ENCODE measurements at regions not wholly inside any gene's neighbourhood (a gene's known extent, or its start where the extent isn't known, plus 50 kb on each side); places are given as distances from the start of the nearest gene placed in this dataset.
A peak's percentile ranks its signal among the peaks of the same experiment; 100 is the strongest.
"Not testable (repeated sequence)": the region's sequence is repeated elsewhere in the genome, so short reads cannot be mapped to it uniquely, and the experiment has no call there.

- H3K36me3 ChIP-seq (ENCODE audit: control insufficient read depth, insufficient read depth, low read length) = no peaks in the 10 kb centered on the region
- no peaks in the 10 kb centered on the region for H3K4me1 ChIP-seq (ENCODE audit: control insufficient read depth, extremely low read depth, insufficient read depth, low read length)
- DNase-seq (ENCODE audit: low read depth in 2 of 2) = no peak
- no peaks in the 10 kb centered on the region for H3K27me3 ChIP-seq (ENCODE audit: control insufficient read depth, insufficient read depth, low read length)
- H4K20me1 ChIP-seq (ENCODE audit: control insufficient read depth, extremely low read depth, insufficient read depth, low read length) = no peaks in the 10 kb centered on the region
- H2AFZ ChIP-seq (ENCODE audit: low read length) = no peak overlapping the region
- no peaks in the 10 kb centered on the region for H3K79me2 ChIP-seq (ENCODE audit: control insufficient read depth, insufficient read depth, low read length)
- no peak overlapping the region for H3K27ac ChIP-seq (ENCODE audit: insufficient read depth, low read length)
- no peak for TF ChIP-seq EZH2 (IDR thresholded peaks at IDR 0.05; ENCODE audit: low read length, missing control alignments)
- no peak for TF ChIP-seq CTCF (conservative IDR thresholded peaks at IDR 0.05 in 1 of 2, IDR thresholded peaks at IDR 0.05 in 1 of 2; ENCODE audit: low read depth in 1 of 2, low read length in 2 of 2)
- H3K9ac ChIP-seq (ENCODE audit: insufficient read depth, low read length) = no peak overlapping the region
- H3K4me2 ChIP-seq (ENCODE audit: extremely low read depth, insufficient read depth, low read length) = no peak overlapping the region
- H3K4me3 ChIP-seq (replicated peaks in 1 of 4; ENCODE audit: control extremely low read depth in 1 of 4, insufficient read depth in 1 of 4, low read depth in 3 of 4, low read length in 4 of 4) = no peak overlapping the region
- H3K9me3 ChIP-seq (ENCODE audit: control insufficient read depth, insufficient read depth, low read depth, low read length) = no peaks in the 10 kb centered on the region
Observed at GRCh38 chr15:77881950-77882349, 195.6 kb downstream of the TBC1D2B start.

- not testable (repeated sequence) for H3K36me3 ChIP-seq (ENCODE audit: control insufficient read depth, insufficient read depth, low read length); H3K9me3 ChIP-seq (ENCODE audit: control insufficient read depth, insufficient read depth, low read depth, low read length); H3K27me3 ChIP-seq (ENCODE audit: control insufficient read depth, insufficient read depth, low read length); H3K4me1 ChIP-seq (ENCODE audit: control insufficient read depth, extremely low read depth, insufficient read depth, low read length); H2AFZ ChIP-seq (ENCODE audit: low read length); DNase-seq (ENCODE audit: low read depth in 2 of 2); H3K9ac ChIP-seq (ENCODE audit: insufficient read depth, low read length); H3K79me2 ChIP-seq (ENCODE audit: control insufficient read depth, insufficient read depth, low read length); H3K4me2 ChIP-seq (ENCODE audit: extremely low read depth, insufficient read depth, low read length); H3K27ac ChIP-seq (ENCODE audit: insufficient read depth, low read length); H4K20me1 ChIP-seq (ENCODE audit: control insufficient read depth, extremely low read depth, insufficient read depth, low read length); H3K4me3 ChIP-seq (replicated peaks in 1 of 4; ENCODE audit: control extremely low read depth in 1 of 4, insufficient read depth in 1 of 4, low read depth in 3 of 4, low read length in 4 of 4)
Observed at GRCh38 chr15:77881535-77881934, 196.0 kb downstream of the TBC1D2B start.

GRCh38 chr15:77879466-77879865 lies 198.0 kb downstream of the TBC1D2B start:
- not testable (repeated sequence) for H3K4me2 ChIP-seq (ENCODE audit: extremely low read depth, insufficient read depth, low read length); H2AFZ ChIP-seq (ENCODE audit: low read length); H3K27me3 ChIP-seq (ENCODE audit: control insufficient read depth, insufficient read depth, low read length); H3K9ac ChIP-seq (ENCODE audit: insufficient read depth, low read length); H3K36me3 ChIP-seq (ENCODE audit: control insufficient read depth, insufficient read depth, low read length); H3K27ac ChIP-seq (ENCODE audit: insufficient read depth, low read length); H3K79me2 ChIP-seq (ENCODE audit: control insufficient read depth, insufficient read depth, low read length); H3K4me3 ChIP-seq (replicated peaks in 1 of 4; ENCODE audit: control extremely low read depth in 1 of 4, insufficient read depth in 1 of 4, low read depth in 3 of 4, low read length in 4 of 4); H4K20me1 ChIP-seq (ENCODE audit: control insufficient read depth, extremely low read depth, insufficient read depth, low read length); H3K4me1 ChIP-seq (ENCODE audit: control insufficient read depth, extremely low read depth, insufficient read depth, low read length); H3K9me3 ChIP-seq (ENCODE audit: control insufficient read depth, insufficient read depth, low read depth, low read length)
- DNase-seq (ENCODE audit: low read depth in 2 of 2) = peak in 1 of 2 donors; percentile 13

GRCh38 chr15:77877869-77878577 lies 199.5 kb downstream of the TBC1D2B start:
- Histone ChIP-seq H3K79me2 (ENCODE audit: control insufficient read depth, insufficient read depth, low read length) (no peaks in the 10 kb centered on the region), H3K27ac (ENCODE audit: insufficient read depth, low read length) (no peak overlapping the region), H3K36me3 (ENCODE audit: control insufficient read depth, insufficient read depth, low read length) (no peaks in the 10 kb centered on the region), H4K20me1 (ENCODE audit: control insufficient read depth, extremely low read depth, insufficient read depth, low read length) (no peaks in the 10 kb centered on the region), H3K9ac (ENCODE audit: insufficient read depth, low read length) (no peak overlapping the region), H3K4me3 (replicated peaks in 1 of 4; ENCODE audit: control extremely low read depth in 1 of 4, insufficient read depth in 1 of 4, low read depth in 3 of 4, low read length in 4 of 4) (no peak overlapping the region), H3K27me3 (ENCODE audit: control insufficient read depth, insufficient read depth, low read length) (no peaks in the 10 kb centered on the region), H3K4me1 (ENCODE audit: control insufficient read depth, extremely low read depth, insufficient read depth, low read length) (no peaks in the 10 kb centered on the region), H3K4me2 (ENCODE audit: extremely low read depth, insufficient read depth, low read length) (no peak overlapping the region), H3K9me3 (ENCODE audit: control insufficient read depth, insufficient read depth, low read depth, low read length) (no peaks in the 10 kb centered on the region), H2AFZ (ENCODE audit: low read length) (no peak overlapping the region)
- TF ChIP-seq CTCF (conservative IDR thresholded peaks at IDR 0.05 in 1 of 2, IDR thresholded peaks at IDR 0.05 in 1 of 2; ENCODE audit: low read depth in 1 of 2, low read length in 2 of 2) = no peak
- TF ChIP-seq EZH2 (IDR thresholded peaks at IDR 0.05; ENCODE audit: low read length, missing control alignments) = no peak
- DNase-seq (ENCODE audit: low read depth in 2 of 2) = no peak

- not testable (repeated sequence) for H4K20me1 ChIP-seq (ENCODE audit: control insufficient read depth, extremely low read depth, insufficient read depth, low read length); H3K4me2 ChIP-seq (ENCODE audit: extremely low read depth, insufficient read depth, low read length); H3K9ac ChIP-seq (ENCODE audit: insufficient read depth, low read length); H2AFZ ChIP-seq (ENCODE audit: low read length); H3K9me3 ChIP-seq (ENCODE audit: control insufficient read depth, insufficient read depth, low read depth, low read length); H3K79me2 ChIP-seq (ENCODE audit: control insufficient read depth, insufficient read depth, low read length); H3K4me3 ChIP-seq (replicated peaks in 1 of 4; ENCODE audit: control extremely low read depth in 1 of 4, insufficient read depth in 1 of 4, low read depth in 3 of 4, low read length in 4 of 4); H3K27ac ChIP-seq (ENCODE audit: insufficient read depth, low read length); H3K27me3 ChIP-seq (ENCODE audit: control insufficient read depth, insufficient read depth, low read length); H3K36me3 ChIP-seq (ENCODE audit: control insufficient read depth, insufficient read depth, low read length); H3K4me1 ChIP-seq (ENCODE audit: control insufficient read depth, extremely low read depth, insufficient read depth, low read length); DNase-seq (ENCODE audit: low read depth in 2 of 2)
Observed at GRCh38 chr15:77876107-77876820, 201.2 kb downstream of the TBC1D2B start.
